Left ventricle myocardium inferior (tissue), 1 donor: ENCODE measurements at regions not wholly inside any gene's neighbourhood (a gene's known extent, or its start where the extent isn't known, plus 50 kb on each side); places are given as distances from the start of the nearest gene placed in this dataset.

Experiments
- DNase-seq: peaks from one replicate; pipeline ENCODE4 v3.0.0-alpha.2; 2020
- H3K27ac ChIP-seq: fragments of 200-600 bp; replicated peaks from 2 replicates; pipeline ENCODE4 v1.8.0; 2021
- H3K27me3 ChIP-seq: fragments of 200-600 bp; 2 replicates; pipeline ENCODE4 v1.8.0; 2021; ENCODE audit warnings: low read depth
- H3K36me3 ChIP-seq: fragments of 200-600 bp; 2 replicates; pipeline ENCODE4 v1.8.0; 2021
- H3K4me1 ChIP-seq: fragments of 200-600 bp; 2 replicates; pipeline ENCODE4 v1.8.0; 2021
- H3K4me3 ChIP-seq: fragments of 200-600 bp; 2 replicates; pipeline ENCODE4 v1.8.0; 2021; ENCODE audit warnings: mild to moderate bottlenecking, moderate library complexity
- H3K9me3 ChIP-seq: fragments of 200-600 bp; replicated peaks from 2 replicates; pipeline ENCODE4 v1.8.0; 2021
- CTCF ChIP-seq: fragments of 200-600 bp; IDR thresholded peaks from 2 replicates; pipeline ENCODE4 v1.8.0; 2021; ENCODE audit warnings: antibody characterized with exemption, mild to moderate bottlenecking, borderline replicate concordance
- intact Hi-C: fragments of 100-400 bp; cut with micrococcal nuclease; formaldehyde crosslinking; loops from one replicate; pipeline ENCODE4 v1.11.0; 2022
- donor health status: DM: no; HTN: yes; CAD: no; lungs with severe emphysema.

DNA sequence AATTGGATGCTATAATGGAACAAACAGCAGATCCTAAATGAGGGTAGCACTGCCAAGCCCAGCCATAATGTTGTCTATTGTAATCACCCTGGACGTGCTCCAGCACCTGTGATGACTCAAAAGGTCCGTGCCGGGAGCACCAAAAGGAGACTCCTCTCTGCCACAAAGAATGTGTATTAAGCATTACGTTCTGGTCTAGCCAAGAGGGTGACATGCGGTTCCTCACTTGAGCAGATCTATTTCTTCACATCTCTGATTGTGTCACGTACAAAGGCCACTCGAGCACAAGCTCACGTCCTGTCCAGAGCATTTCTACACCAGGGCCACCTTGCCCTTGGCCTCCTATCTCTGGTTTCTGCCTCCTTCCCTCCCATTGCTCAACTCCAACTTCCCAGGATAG, 219.9 kb upstream of the IRS2 start:
- Histone ChIP-seq H3K9me3 (no peaks in the 10 kb centered on the region), H3K27me3 (no peaks in the 10 kb centered on the region), H3K27ac (no peak overlapping the region), H3K4me1 (no peaks in the 10 kb centered on the region), H3K4me3 (no peak overlapping the region), H3K36me3 (no peaks in the 10 kb centered on the region)
- no peak for TF ChIP-seq CTCF
- DNase-seq, result no peak
- intact Hi-C loops, result no loop called here

DNA sequence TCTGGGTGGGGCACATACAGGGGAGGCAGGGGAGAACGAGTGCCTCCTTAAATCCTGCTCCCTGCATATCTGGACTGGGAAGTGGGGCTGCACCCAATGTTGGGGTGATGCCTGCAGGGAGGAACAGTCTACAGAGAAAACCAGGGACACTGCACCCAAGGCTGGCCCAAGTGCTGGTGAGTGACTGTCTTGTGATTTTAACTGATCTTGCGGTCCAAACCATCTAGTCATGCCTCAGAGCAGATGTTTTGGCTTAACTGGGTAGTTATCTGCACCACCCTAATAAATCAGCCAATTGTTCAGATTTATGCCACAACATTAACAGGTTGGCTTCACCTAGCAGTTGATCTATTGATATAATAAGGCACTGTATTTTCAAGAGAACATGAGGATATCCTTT, 219.2 kb upstream of the IRS2 start:
- no peak for DNase-seq
- Histone ChIP-seq H3K4me3 (no peak overlapping the region), H3K4me1 (no peaks in the 10 kb centered on the region), H3K36me3 (no peaks in the 10 kb centered on the region), H3K27ac (no peak overlapping the region), H3K27me3 (no peaks in the 10 kb centered on the region), H3K9me3 (no peaks in the 10 kb centered on the region)
- intact Hi-C loops, result no loop called here
- no peak for TF ChIP-seq CTCF

DNA sequence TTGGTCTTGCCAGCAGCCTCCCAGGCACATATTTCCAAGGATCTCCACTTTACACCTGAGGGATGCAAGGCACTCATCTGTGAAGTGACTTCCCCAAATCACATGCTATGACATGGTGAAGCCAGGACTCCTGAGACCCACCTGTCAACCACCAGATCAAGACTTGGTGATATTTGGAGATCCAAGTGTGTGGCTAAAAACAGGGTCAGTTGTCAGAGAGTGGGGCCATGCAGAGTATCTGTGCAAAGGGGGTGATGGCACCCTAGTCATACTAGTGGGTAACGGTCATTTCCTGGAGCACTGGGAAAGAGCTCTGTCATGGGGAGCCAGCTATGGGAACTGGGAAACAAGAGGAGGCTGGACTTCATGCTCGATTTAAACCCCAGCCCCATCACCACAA, 218.4 kb upstream of the IRS2 start:
- H3K9me3 ChIP-seq, result no peaks in the 10 kb centered on the region
- H3K4me1 ChIP-seq, result no peaks in the 10 kb centered on the region
- intact Hi-C loops, result no loop called here
- no peak for TF ChIP-seq CTCF
- no peak for DNase-seq
- H3K27me3 ChIP-seq, result no peaks in the 10 kb centered on the region
- no peak overlapping the region for H3K27ac ChIP-seq
- H3K4me3 ChIP-seq, result no peak overlapping the region
- no peaks in the 10 kb centered on the region for H3K36me3 ChIP-seq

GRCh38 chr13:110001670-110002275, 215.4 kb upstream of the IRS2 start:
- Histone ChIP-seq H3K36me3 (no peaks in the 10 kb centered on the region), H3K9me3 (no peaks in the 10 kb centered on the region), H3K27me3 (no peaks in the 10 kb centered on the region), H3K4me3 (no peak overlapping the region), H3K27ac (no peak overlapping the region), H3K4me1 (no peaks in the 10 kb centered on the region)
- DNase-seq, result no peak
- no peak for TF ChIP-seq CTCF
- intact Hi-C loops, result no loop called here

GRCh38 chr13:110000534-110001345, 214.4 kb upstream of the IRS2 start:
- Histone ChIP-seq H3K9me3 (no peaks in the 10 kb centered on the region), H3K4me3 (no peak overlapping the region), H3K36me3 (no peaks in the 10 kb centered on the region), H3K4me1 (no peaks in the 10 kb centered on the region), H3K27ac (no peak overlapping the region), H3K27me3 (no peaks in the 10 kb centered on the region)
- no peak for TF ChIP-seq CTCF
- DNase-seq, result no peak
- intact Hi-C loops, result no loop called here
